Kidney epithelial cell (primary cell): ENCODE measurements at regions not wholly inside any gene's neighbourhood (a gene's known extent, or its start where the extent isn't known, plus 50 kb on each side); places are given as distances from the start of the nearest gene placed in this dataset.

ENCODE experiments used
- DNase-seq: peaks from one replicate; pipeline ENCODE4 v3.0.0-alpha.2; 2010; ENCODE audit warnings: low read depth
- H3K27me3 ChIP-seq: 2 replicates; pipeline ENCODE4 v1.6.0; 2011; ENCODE audit warnings: low read length; ENCODE audit not compliant: control insufficient read depth, insufficient read depth
- H3K36me3 ChIP-seq: 2 replicates; pipeline ENCODE4 v1.5.1; 2011; ENCODE audit warnings: low read length; ENCODE audit not compliant: control insufficient read depth, insufficient read depth
- H3K4me3 ChIP-seq: 2 replicates; pipeline ENCODE4 v1.5.1; 2011; ENCODE audit warnings: low read depth, mild to moderate bottlenecking, control low read depth, low read length
- TF ChIP-seq, protein P1 (sequence below): IDR thresholded peaks from 2 replicates; pipeline ENCODE4 v1.5.1; 2011; ENCODE audit warnings: mild to moderate bottlenecking, moderate library complexity, low read length, control low read depth, inconsistent platforms; ENCODE audit not compliant: insufficient read depth, poor library complexity, severe bottlenecking

DNA sequence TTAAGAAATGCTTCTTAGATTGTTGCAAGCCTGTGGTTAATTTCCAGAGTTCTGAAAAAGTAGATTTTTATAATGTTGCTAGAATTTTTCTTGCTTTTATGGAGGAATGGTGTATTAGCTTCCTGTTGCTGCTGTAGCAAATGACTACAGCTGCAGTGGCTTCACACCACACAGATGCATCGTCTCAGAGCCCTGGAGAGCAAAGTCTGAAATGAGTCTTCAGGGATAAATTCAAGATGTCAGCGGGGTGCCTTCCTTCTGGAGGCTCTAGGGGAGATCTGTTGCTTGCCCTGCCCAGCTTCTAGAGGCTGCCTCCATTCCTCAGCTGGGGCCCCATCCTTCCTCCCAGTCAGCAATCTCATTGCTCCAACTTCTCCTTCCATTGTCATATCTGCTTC lies 187.8 kb downstream of the ZNF516 start:
- H3K4me3 ChIP-seq, result no peak overlapping the region
- DNase-seq, result no peak
- H3K27me3 ChIP-seq, result no peaks in the 10 kb centered on the region
- TF ChIP-seq, protein P1, sequence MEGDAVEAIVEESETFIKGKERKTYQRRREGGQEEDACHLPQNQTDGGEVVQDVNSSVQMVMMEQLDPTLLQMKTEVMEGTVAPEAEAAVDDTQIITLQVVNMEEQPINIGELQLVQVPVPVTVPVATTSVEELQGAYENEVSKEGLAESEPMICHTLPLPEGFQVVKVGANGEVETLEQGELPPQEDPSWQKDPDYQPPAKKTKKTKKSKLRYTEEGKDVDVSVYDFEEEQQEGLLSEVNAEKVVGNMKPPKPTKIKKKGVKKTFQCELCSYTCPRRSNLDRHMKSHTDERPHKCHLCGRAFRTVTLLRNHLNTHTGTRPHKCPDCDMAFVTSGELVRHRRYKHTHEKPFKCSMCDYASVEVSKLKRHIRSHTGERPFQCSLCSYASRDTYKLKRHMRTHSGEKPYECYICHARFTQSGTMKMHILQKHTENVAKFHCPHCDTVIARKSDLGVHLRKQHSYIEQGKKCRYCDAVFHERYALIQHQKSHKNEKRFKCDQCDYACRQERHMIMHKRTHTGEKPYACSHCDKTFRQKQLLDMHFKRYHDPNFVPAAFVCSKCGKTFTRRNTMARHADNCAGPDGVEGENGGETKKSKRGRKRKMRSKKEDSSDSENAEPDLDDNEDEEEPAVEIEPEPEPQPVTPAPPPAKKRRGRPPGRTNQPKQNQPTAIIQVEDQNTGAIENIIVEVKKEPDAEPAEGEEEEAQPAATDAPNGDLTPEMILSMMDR, result no peak
- no peaks in the 10 kb centered on the region for H3K36me3 ChIP-seq

DNA sequence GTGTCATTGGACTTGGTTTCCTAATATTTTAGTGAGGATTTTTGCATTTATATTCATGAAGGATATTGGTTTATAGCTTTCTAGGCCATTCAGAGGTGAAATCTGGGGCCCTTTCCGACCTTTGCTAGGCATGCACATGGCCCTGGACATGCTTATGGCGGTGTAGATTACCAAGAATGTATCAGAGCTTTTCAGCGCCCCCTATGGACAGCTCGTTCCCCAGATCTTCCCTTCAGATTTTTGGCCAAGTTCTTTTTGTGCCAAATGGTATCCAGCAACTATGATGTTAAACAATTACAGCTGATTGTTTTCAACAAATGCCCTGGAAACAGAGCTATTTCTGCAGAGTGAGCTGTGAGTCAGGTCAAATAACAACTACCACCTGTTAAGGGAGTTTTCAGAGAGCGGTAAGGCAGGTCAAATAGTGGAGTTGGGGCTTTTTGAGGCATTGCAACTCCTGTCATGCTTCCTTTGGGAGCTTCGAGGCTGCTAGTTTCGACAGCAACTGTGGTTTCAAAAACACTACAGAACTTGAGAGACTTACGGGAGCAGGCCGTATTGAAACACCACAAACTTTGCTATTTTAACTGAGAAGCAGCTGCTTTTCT lies 188.3 kb downstream of the ZNF516 start:
- H3K36me3 ChIP-seq, result no peaks in the 10 kb centered on the region
- TF ChIP-seq, protein P1, result no peak
- H3K27me3 ChIP-seq, result no peaks in the 10 kb centered on the region
- no peak overlapping the region for H3K4me3 ChIP-seq
- no peak for DNase-seq

DNA sequence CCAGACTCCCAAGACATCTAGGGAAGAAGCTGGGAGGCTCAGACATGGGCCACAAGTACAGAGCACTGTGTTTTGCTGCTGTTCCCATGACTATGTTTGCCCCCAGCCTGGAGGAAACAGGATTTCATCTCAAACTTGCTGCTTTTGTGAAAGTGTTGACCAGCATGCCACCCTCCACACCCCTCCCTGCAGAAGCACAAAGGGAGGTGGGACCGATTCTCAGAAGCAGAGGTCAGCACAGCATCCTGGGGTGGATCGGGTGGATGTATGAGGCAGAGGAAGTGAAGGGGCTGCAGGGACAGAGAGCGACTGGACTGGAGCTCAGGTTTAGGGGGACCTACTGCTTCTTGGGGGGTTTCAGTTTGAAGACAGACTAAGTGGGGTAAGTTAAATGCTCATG lies 209.2 kb downstream of the ZNF516 start:
- no peaks in the 10 kb centered on the region for H3K27me3 ChIP-seq
- DNase-seq, result no peak
- no peak overlapping the region for H3K4me3 ChIP-seq
- H3K36me3 ChIP-seq, result no peaks in the 10 kb centered on the region
- TF ChIP-seq, protein P1, result no peak

DNA sequence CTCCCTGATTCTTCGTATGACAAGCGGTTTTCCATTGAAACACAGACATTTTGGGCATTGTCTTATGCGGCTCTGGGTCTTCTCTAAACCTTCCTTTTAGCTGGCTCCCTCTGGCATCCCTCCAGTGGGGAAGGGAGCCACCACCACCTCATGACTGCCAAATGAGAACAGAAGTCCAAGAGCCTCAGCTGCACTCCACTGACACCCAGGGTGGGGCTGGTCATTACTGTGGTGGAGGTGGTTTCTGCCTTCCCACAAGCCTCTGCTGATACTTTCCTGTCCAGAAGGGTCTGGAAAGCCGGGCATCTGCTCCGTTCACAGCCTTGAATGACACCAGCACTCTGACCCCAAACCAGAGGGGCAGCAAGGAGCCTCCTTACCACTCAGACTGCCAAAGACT lies 213.5 kb downstream of the ZNF516 start:
- TF ChIP-seq, protein P1, result no peak
- no peaks in the 10 kb centered on the region for H3K36me3 ChIP-seq
- DNase-seq, result no peak
- H3K27me3 ChIP-seq, result peaks cover 4% of the 10 kb centered on the region
- no peak overlapping the region for H3K4me3 ChIP-seq

DNA sequence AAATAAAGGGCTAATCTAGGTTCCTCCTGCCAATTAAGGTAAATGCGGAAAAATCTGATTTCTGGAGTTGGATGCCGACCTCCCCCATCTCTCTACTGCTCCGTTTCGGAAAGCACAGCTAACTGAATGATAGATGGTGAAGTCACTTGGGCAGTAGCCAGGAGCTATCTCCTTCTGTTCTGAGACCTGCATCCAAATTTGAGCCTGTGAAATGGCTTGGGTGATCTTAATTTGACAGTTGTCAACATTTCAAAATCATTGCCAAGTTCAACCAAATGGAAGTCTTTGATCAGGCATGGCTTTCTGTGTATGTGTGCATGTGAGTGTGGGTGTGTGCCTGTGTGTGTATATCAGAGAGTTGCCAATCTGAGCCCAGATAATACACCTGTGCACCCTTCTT lies 217.2 kb downstream of the ZNF516 start:
- DNase-seq, result no peak
- H3K36me3 ChIP-seq, result no peaks in the 10 kb centered on the region
- no peak overlapping the region for H3K4me3 ChIP-seq
- TF ChIP-seq, protein P1, result no peak
- peaks cover 4% of the 10 kb centered on the region for H3K27me3 ChIP-seq

DNA sequence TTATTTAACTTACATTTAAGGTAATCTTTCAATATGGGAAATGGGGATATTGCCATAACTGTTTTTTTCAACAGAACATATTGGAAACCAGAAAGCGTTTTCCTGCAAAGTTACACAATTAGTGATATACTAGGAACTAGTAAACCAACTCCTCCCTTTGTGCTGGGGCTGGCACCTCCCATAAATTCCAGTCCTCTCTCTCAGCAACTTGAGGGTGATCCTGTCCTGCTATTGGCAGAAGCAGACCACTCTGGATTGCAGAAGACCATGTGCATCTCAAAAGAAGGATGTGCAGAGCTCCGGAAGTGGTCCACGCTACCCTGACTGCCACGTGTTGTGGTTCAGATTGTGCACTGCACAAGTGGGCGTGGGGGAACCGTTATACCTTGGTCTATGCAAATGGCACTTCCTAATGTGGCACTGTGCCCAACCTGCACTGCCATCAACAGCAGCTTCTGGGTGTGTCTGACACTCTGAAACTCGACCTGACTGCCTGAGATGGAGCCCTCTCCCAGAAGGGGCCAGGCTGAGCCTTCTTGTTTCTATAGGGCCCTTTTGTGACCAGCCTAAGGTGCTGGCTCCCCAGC lies 219.2 kb downstream of the ZNF516 start:
- TF ChIP-seq, protein P1, result no peak
- Histone ChIP-seq H3K4me3 (no peak overlapping the region), H3K27me3 (peaks cover 4% of the 10 kb centered on the region), H3K36me3 (no peaks in the 10 kb centered on the region)
- DNase-seq, result no peak
